SK-N-SH (cell line): ENCODE measurements at regions not wholly inside any gene's neighbourhood (a gene's known extent, or its start where the extent isn't known, plus 50 kb on each side); places are given as distances from the start of the nearest gene placed in this dataset.

Experiments
- CTCF ChIA-PET: fragments of 300-600, 350-600 bp; formaldehyde crosslinking; extraction: SDS; loops from one replicate; lab custom pipeline; 2021; lab: Yijun Ruan, JAX
- POLR2A ChIA-PET: fragments of 350-600 bp; sonication (Branson Sonifier 250); formaldehyde crosslinking; extraction: SDS; loops from one replicate; lab custom pipeline; 2020; ENCODE audit warnings: antibody characterized with exemption, inconsistent platforms; lab: Yijun Ruan, JAX
- DNase-seq: peaks from one replicate; pipeline ENCODE4 v3.0.0; 2012
- H2AFZ ChIP-seq: fragments of 200-600 bp; sonication (generic); 2 replicates; pipeline ENCODE4 v1.8.1; 2016; ENCODE audit warnings: antibody characterized with exemption, mild to moderate bottlenecking, low read depth
- H3F3A ChIP-seq: fragments of 200-600 bp; sonication (generic); replicated peaks from 2 replicates; pipeline ENCODE3; 2016; ENCODE audit warnings: antibody characterized with exemption, mild to moderate bottlenecking; ENCODE audit not compliant: insufficient read depth
- H3K27ac ChIP-seq, 2 experiments: fragments of 200-500 bp in 1 of 2; fragments of 200-600 bp in 1 of 2; sonication (Bioruptor generic) in 1 of 2; sonication (generic), shearing (Covaris generic) in 1 of 2; 2 replicates each; pipeline versions ENCODE4 v1.5.1 to v1.6.1; 2014 to 2016; ENCODE audit warnings: low read depth in 2 of 2, inconsistent platforms in 1 of 2, low read length in 1 of 2, mild to moderate bottlenecking in 1 of 2, mixed read lengths in 1 of 2
- H3K27me3 ChIP-seq: fragments of 200-600 bp; sonication (generic), shearing (Covaris generic); 2 replicates; pipeline ENCODE4 v1.6.1; 2016; ENCODE audit warnings: mixed run types; ENCODE audit not compliant: insufficient read depth
- H3K36me3 ChIP-seq, 2 experiments: fragments of 200-500 bp in 1 of 2; fragments of 200-600 bp in 1 of 2; sonication (Bioruptor generic) in 1 of 2; sonication (generic) in 1 of 2; replicated peaks in 1 of 2; 2 replicates each; pipeline versions ENCODE3 to v1.5.1; 2014 to 2016; ENCODE audit warnings: low read length in 1 of 2, mild to moderate bottlenecking in 1 of 2; ENCODE audit not compliant: insufficient read depth in 2 of 2, control insufficient read depth in 1 of 2
- H3K4me1 ChIP-seq, 2 experiments: fragments of 200-500 bp in 1 of 2; fragments of 200-600 bp in 1 of 2; sonication (Bioruptor generic) in 1 of 2; sonication (generic), shearing (Covaris generic) in 1 of 2; 2 replicates each; pipeline versions ENCODE4 v1.5.1 to v1.6.1; 2014 to 2016; ENCODE audit warnings: low read depth in 1 of 2, low read length in 1 of 2, mixed run types in 1 of 2; ENCODE audit not compliant: insufficient read depth in 2 of 2, control insufficient read depth in 1 of 2
- H3K4me2 ChIP-seq: fragments of 200-600 bp; sonication (generic), shearing (Covaris generic); 2 replicates; pipeline ENCODE4 v1.6.1; 2017; ENCODE audit warnings: mixed run types
- H3K4me3 ChIP-seq, 2 experiments: fragments of 200-500 bp in 1 of 2; fragments of 200-600 bp in 1 of 2; sonication (Bioruptor generic) in 1 of 2; sonication (generic), shearing (Covaris generic) in 1 of 2; 2 replicates each; pipeline versions ENCODE4 v1.5.1 to v1.8.1; 2014 to 2016; ENCODE audit warnings: low read depth in 2 of 2, inconsistent platforms in 1 of 2, low read length in 1 of 2, mild to moderate bottlenecking in 1 of 2, mixed read lengths in 1 of 2, moderate library complexity in 1 of 2
- H3K79me2 ChIP-seq: fragments of 200-600 bp; sonication (generic); 2 replicates; pipeline ENCODE4 v1.8.1; 2017; ENCODE audit warnings: mild to moderate bottlenecking; ENCODE audit not compliant: insufficient read depth
- H3K9ac ChIP-seq: fragments of 200-600 bp; sonication (generic); 2 replicates; pipeline ENCODE4 v1.6.1; 2017; ENCODE audit warnings: mixed run types
- H3K9me2 ChIP-seq: fragments of 200-600 bp; sonication (generic); 2 replicates; pipeline ENCODE4 v1.6.1; 2017; ENCODE audit warnings: mixed run types
- H3K9me3 ChIP-seq: fragments of 200-600 bp; sonication (generic); 2 replicates; pipeline ENCODE4 v1.6.1; 2017; ENCODE audit warnings: mixed run types, mild to moderate bottlenecking, moderate library complexity
- H4K20me1 ChIP-seq: fragments of 200-600 bp; sonication (generic); 2 replicates; pipeline ENCODE4 v1.6.1; 2017; ENCODE audit warnings: mild to moderate bottlenecking, mixed run types; ENCODE audit not compliant: insufficient read depth
- EZH2phosphoT487 ChIP-seq: fragments of 200-600 bp; sonication (generic); IDR thresholded peaks from 2 replicates; pipeline ENCODE4 v1.6.1; 2017; ENCODE audit warnings: low read depth, mixed run types, mild to moderate bottlenecking, antibody characterized with exemption, moderate library complexity, borderline replicate concordance
- FOSL2 ChIP-seq: IDR thresholded peaks from 2 replicates; pipeline ENCODE4 v1.4.0; 2012; ENCODE audit warnings: low read depth, mild to moderate bottlenecking, moderate library complexity, borderline replicate concordance
- FOXJ3 ChIP-seq: sonication (generic); formaldehyde crosslinking; IDR thresholded peaks from 2 replicates; pipeline ENCODE4 v1.5.1; 2020; ENCODE audit warnings: mild to moderate bottlenecking, missing genetic modification reagents
- FOXM1 ChIP-seq: IDR thresholded peaks from 2 replicates; pipeline ENCODE4 v1.4.0; 2012; ENCODE audit warnings: low read depth, mild to moderate bottlenecking
- GATA2 ChIP-seq: sonication (generic); formaldehyde crosslinking; IDR thresholded peaks from 2 replicates; pipeline ENCODE4 v1.5.0; 2020; ENCODE audit warnings: mild to moderate bottlenecking, missing genetic modification reagents
- MAX ChIP-seq: IDR thresholded peaks from 2 replicates; pipeline ENCODE4 v1.4.0; 2012; ENCODE audit warnings: low read depth
- MEF2A ChIP-seq: IDR thresholded peaks from 2 replicates; pipeline ENCODE4 v1.4.0; 2012; ENCODE audit warnings: low read depth, borderline replicate concordance
- MXI1 ChIP-seq: IDR thresholded peaks from 2 replicates; pipeline ENCODE4 v1.6.1; 2012; ENCODE audit warnings: mild to moderate bottlenecking, low read depth, low read length, improper control_type of control experiment
- NFIC ChIP-seq: IDR thresholded peaks from 2 replicates; pipeline ENCODE4 v1.4.0; 2012; ENCODE audit warnings: borderline replicate concordance
- NRF1 ChIP-seq: IDR thresholded peaks from 2 replicates; pipeline ENCODE4 v1.6.1; 2012; ENCODE audit warnings: low read depth, mild to moderate bottlenecking, low read length
- POLR2AphosphoS5 ChIP-seq: IDR thresholded peaks from 2 replicates; pipeline ENCODE4 v1.6.1; 2012; ENCODE audit warnings: low read depth, low read length
- RAD21 ChIP-seq: IDR thresholded peaks from 2 replicates; pipeline ENCODE4 v1.6.1; 2012; ENCODE audit warnings: mild to moderate bottlenecking, low read length
- RFX5 ChIP-seq: IDR thresholded peaks from 2 replicates; pipeline ENCODE4 v1.6.1; 2012; ENCODE audit warnings: mild to moderate bottlenecking, improper control_type of control experiment, low read length
- TAF1 ChIP-seq: IDR thresholded peaks from 2 replicates; pipeline ENCODE4 v1.6.1; 2012; ENCODE audit warnings: low read depth, mild to moderate bottlenecking, low read length, moderate library complexity, borderline replicate concordance
- TEAD4 ChIP-seq: IDR thresholded peaks from 2 replicates; pipeline ENCODE4 v1.4.0; 2012; ENCODE audit warnings: mild to moderate bottlenecking, borderline replicate concordance; ENCODE audit not compliant: insufficient read depth
- YY1 ChIP-seq: IDR thresholded peaks from 2 replicates; pipeline ENCODE4 v1.4.0; 2012; ENCODE audit warnings: low read depth, mild to moderate bottlenecking
- ZBTB33 ChIP-seq: IDR thresholded peaks from 2 replicates; pipeline ENCODE4 v1.4.0; 2012; ENCODE audit warnings: low read depth, borderline replicate concordance
- WGBS: methylation state at CpG from one replicate; pipeline ENCODE4 v1.1.6; 2017; ENCODE audit warnings: low lambda C conversion rate; 5-methylcytosine and 5-hydroxymethylcytosine counted together
- TF ChIP-seq, protein P1 (sequence below): fragments of 150-350 bp; IDR thresholded peaks from 2 replicates; pipeline ENCODE4 v1.6.1; 2017; ENCODE audit warnings: antibody characterized with exemption, low read length, low read depth, borderline replicate concordance
- TF ChIP-seq, protein P2 (sequence below): fragments of 200-600 bp; sonication (generic); IDR thresholded peaks from 2 replicates; pipeline ENCODE4 v1.6.1; 2017; ENCODE audit warnings: antibody characterized with exemption, mild to moderate bottlenecking, moderate library complexity
- TF ChIP-seq, protein P3 (sequence below): IDR thresholded peaks from 2 replicates; pipeline ENCODE4 v1.6.1; 2012; ENCODE audit warnings: mild to moderate bottlenecking, low read depth, low read length, moderate library complexity
- TF ChIP-seq, protein P4 (sequence below): IDR thresholded peaks from 2 replicates; pipeline ENCODE4; 2012

- TF ChIP-seq, protein P1, sequence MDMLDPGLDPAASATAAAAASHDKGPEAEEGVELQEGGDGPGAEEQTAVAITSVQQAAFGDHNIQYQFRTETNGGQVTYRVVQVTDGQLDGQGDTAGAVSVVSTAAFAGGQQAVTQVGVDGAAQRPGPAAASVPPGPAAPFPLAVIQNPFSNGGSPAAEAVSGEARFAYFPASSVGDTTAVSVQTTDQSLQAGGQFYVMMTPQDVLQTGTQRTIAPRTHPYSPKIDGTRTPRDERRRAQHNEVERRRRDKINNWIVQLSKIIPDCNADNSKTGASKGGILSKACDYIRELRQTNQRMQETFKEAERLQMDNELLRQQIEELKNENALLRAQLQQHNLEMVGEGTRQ = no peak
- TF ChIP-seq, protein P2, sequence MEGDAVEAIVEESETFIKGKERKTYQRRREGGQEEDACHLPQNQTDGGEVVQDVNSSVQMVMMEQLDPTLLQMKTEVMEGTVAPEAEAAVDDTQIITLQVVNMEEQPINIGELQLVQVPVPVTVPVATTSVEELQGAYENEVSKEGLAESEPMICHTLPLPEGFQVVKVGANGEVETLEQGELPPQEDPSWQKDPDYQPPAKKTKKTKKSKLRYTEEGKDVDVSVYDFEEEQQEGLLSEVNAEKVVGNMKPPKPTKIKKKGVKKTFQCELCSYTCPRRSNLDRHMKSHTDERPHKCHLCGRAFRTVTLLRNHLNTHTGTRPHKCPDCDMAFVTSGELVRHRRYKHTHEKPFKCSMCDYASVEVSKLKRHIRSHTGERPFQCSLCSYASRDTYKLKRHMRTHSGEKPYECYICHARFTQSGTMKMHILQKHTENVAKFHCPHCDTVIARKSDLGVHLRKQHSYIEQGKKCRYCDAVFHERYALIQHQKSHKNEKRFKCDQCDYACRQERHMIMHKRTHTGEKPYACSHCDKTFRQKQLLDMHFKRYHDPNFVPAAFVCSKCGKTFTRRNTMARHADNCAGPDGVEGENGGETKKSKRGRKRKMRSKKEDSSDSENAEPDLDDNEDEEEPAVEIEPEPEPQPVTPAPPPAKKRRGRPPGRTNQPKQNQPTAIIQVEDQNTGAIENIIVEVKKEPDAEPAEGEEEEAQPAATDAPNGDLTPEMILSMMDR = no peak
- peak; percentile 44; the same call in 1 of the 2 replicates for TF ChIP-seq MEF2A
- TF ChIP-seq, all 33 proteins: peak for 8
These were observed 510.5 kb downstream of the PLPP3 start (continued) for GRCh38 chr1:56068908-56069307.

DNA sequence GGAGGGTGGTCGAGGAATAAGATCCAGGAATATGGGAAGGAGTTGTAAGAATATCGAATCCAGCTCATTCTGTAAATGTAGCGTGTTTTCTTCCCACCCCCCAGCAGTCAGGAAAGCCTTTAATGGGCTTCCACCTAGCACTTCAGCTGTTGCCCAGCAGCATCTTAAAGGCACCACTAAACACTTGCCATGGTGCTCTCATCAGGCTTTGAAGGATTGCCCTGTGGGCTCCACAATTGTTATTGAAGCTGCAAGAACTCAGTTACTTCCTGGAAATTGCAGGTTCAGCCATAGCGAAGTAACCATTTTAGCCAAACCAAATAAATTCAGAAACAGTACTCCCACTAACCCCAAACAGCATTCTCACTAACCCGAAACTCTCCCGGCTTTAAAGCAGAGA, 511.2 kb downstream of the PLPP3 start:
- no peaks in the 10 kb centered on the region for H3K27me3 ChIP-seq
- ChIA-PET POLR2A (no interaction called here), CTCF (no interaction called here)
- no peaks in the 10 kb centered on the region for H3K9me2 ChIP-seq
- H3F3A ChIP-seq = no peaks in the 10 kb centered on the region
- peak overlapping the region in 1 of 2 experiments; percentile 47; a peak in 2 of 4 replicates for H3K27ac ChIP-seq
- no peaks in the 10 kb centered on the region for H4K20me1 ChIP-seq
- H3K9me3 ChIP-seq = no peaks in the 10 kb centered on the region
- H3K79me2 ChIP-seq = no peaks in the 10 kb centered on the region
- H3K4me1 ChIP-seq = 0 out of 4 replicates have a peak, but pooled peaks cover 0 to 4% of the 10 kb centered on the region in 2 experiments
- WGBS = 86% methylated on average over 6 of the region's 6 CpGs
- H3K4me3 ChIP-seq = no peak overlapping the region
- no peak overlapping the region for H3K9ac ChIP-seq
- H2AFZ ChIP-seq = no peak overlapping the region
- H3K4me2 ChIP-seq = no peak overlapping the region
- H3K36me3 ChIP-seq = no peaks in the 10 kb centered on the region
- DNase-seq = no peak
- TF ChIP-seq MAX = no peak
- TF ChIP-seq RFX5 = no peak
- TF ChIP-seq NFIC = no peak
- TF ChIP-seq FOXJ3 (CRISPR knock-in tag) = no peak
- TF ChIP-seq, protein P3, sequence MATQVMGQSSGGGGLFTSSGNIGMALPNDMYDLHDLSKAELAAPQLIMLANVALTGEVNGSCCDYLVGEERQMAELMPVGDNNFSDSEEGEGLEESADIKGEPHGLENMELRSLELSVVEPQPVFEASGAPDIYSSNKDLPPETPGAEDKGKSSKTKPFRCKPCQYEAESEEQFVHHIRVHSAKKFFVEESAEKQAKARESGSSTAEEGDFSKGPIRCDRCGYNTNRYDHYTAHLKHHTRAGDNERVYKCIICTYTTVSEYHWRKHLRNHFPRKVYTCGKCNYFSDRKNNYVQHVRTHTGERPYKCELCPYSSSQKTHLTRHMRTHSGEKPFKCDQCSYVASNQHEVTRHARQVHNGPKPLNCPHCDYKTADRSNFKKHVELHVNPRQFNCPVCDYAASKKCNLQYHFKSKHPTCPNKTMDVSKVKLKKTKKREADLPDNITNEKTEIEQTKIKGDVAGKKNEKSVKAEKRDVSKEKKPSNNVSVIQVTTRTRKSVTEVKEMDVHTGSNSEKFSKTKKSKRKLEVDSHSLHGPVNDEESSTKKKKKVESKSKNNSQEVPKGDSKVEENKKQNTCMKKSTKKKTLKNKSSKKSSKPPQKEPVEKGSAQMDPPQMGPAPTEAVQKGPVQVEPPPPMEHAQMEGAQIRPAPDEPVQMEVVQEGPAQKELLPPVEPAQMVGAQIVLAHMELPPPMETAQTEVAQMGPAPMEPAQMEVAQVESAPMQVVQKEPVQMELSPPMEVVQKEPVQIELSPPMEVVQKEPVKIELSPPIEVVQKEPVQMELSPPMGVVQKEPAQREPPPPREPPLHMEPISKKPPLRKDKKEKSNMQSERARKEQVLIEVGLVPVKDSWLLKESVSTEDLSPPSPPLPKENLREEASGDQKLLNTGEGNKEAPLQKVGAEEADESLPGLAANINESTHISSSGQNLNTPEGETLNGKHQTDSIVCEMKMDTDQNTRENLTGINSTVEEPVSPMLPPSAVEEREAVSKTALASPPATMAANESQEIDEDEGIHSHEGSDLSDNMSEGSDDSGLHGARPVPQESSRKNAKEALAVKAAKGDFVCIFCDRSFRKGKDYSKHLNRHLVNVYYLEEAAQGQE = no peak
- no peak for TF ChIP-seq NRF1
- no peak for TF ChIP-seq MXI1
- no peak for TF ChIP-seq TAF1
- no peak for TF ChIP-seq ZBTB33
- TF ChIP-seq FOSL2 = no peak
- TF ChIP-seq GATA2 (CRISPR knock-in tag) = no peak
- no peak for TF ChIP-seq POLR2AphosphoS5
- TF ChIP-seq, protein P1 = no peak
- no peak for TF ChIP-seq TEAD4
- no peak for TF ChIP-seq RAD21
- TF ChIP-seq YY1 = no peak
- TF ChIP-seq EZH2phosphoT487 = no peak
- TF ChIP-seq FOXM1 = no peak
- TF ChIP-seq, protein P4, sequence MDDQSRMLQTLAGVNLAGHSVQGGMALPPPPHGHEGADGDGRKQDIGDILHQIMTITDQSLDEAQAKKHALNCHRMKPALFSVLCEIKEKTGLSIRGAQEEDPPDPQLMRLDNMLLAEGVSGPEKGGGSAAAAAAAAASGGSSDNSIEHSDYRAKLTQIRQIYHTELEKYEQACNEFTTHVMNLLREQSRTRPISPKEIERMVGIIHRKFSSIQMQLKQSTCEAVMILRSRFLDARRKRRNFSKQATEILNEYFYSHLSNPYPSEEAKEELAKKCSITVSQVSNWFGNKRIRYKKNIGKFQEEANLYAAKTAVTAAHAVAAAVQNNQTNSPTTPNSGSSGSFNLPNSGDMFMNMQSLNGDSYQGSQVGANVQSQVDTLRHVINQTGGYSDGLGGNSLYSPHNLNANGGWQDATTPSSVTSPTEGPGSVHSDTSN = no peak
